ENCODE measurements at regions not wholly inside any gene's neighbourhood (a gene's known extent, or its start where the extent isn't known, plus 50 kb on each side); places are given as distances from the start of the nearest gene placed in this dataset.

GRCh38 chr9:99590410-99590809, 231.3 kb upstream of the NR4A3 start:
- no peak for DNase-seq (ENCODE audit: low spot score)

- no peak for DNase-seq (ENCODE audit: low spot score)
Measured at GRCh38 chr9:99590840-99591239, 230.8 kb upstream of the NR4A3 start.

GRCh38 chr9:99591770-99592169, 229.9 kb upstream of the NR4A3 start:
- DNase-seq (ENCODE audit: low spot score) = no peak

GRCh38 chr9:99592834-99593574, 228.7 kb upstream of the NR4A3 start:
- DNase-seq (ENCODE audit: low spot score) = no peak

GRCh38 chr9:99593610-99594009, 228.1 kb upstream of the NR4A3 start:
- no peak for DNase-seq (ENCODE audit: low spot score)

GRCh38 chr9:99594056-99594780, 227.5 kb upstream of the NR4A3 start:
- no peak for DNase-seq (ENCODE audit: low spot score)

GRCh38 chr9:99595796-99596195, 225.9 kb upstream of the NR4A3 start:
- DNase-seq (ENCODE audit: low spot score) = no peak

GRCh38 chr9:99601571-99602111, 220.0 kb upstream of the NR4A3 start:
- no peak for DNase-seq (ENCODE audit: low spot score)

GRCh38 chr9:99602854-99603253, 218.8 kb upstream of the NR4A3 start:
- DNase-seq (ENCODE audit: low spot score) = no peak

- no peak for DNase-seq (ENCODE audit: low spot score)
Measured at GRCh38 chr9:99605016-99605743, 216.5 kb upstream of the NR4A3 start.

GRCh38 chr9:99606296-99606695, 215.4 kb upstream of the NR4A3 start:
- DNase-seq (ENCODE audit: low spot score) = no peak

GRCh38 chr9:99606957-99607356, 214.7 kb upstream of the NR4A3 start:
- DNase-seq (ENCODE audit: low spot score) = no peak

- no peak for DNase-seq (ENCODE audit: low spot score)
Measured at GRCh38 chr9:99607842-99608448, 213.7 kb upstream of the NR4A3 start.

- DNase-seq (ENCODE audit: low spot score) = no peak
Measured at GRCh38 chr9:99614341-99614740, 207.3 kb upstream of the NR4A3 start.

- DNase-seq (ENCODE audit: low spot score) = no peak
Measured at GRCh38 chr9:99621040-99621439, 200.6 kb upstream of the NR4A3 start.

GRCh38 chr9:99622679-99623078, 199.0 kb upstream of the NR4A3 start:
- DNase-seq (ENCODE audit: low spot score) = no peak

GRCh38 chr9:99623780-99624364, 197.8 kb upstream of the NR4A3 start:
- DNase-seq (ENCODE audit: low spot score) = no peak

- no peak for DNase-seq (ENCODE audit: low spot score)
Measured at GRCh38 chr9:99624499-99625233, 197.0 kb upstream of the NR4A3 start.

- no peak for DNase-seq (ENCODE audit: low spot score)
Measured at GRCh38 chr9:99626426-99626825, 195.3 kb upstream of the NR4A3 start.

GRCh38 chr9:99628285-99628684, 193.4 kb upstream of the NR4A3 start:
- no peak for DNase-seq (ENCODE audit: low spot score)
